Ovary (tissue), 7 donors: ENCODE measurements at regions not wholly inside any gene's neighbourhood (a gene's known extent, or its start where the extent isn't known, plus 50 kb on each side); places are given as distances from the start of the nearest gene placed in this dataset.
"Not testable (repeated sequence)": the region's sequence is repeated elsewhere in the genome, so short reads cannot be mapped to it uniquely, and the experiment has no call there.

Experiments
- DNase-seq, 5 donors: peaks; one replicate each; pipeline ENCODE4 v3.0.0-alpha.2; 2019 to 2020
- H3K27ac ChIP-seq, 2 donors: fragments of 200-600 bp; one replicate each; pipeline versions ENCODE4 v1.5.1 to v1.8.0; 2019 to 2022
- H3K27me3 ChIP-seq: fragments of 200-600 bp; one replicate; pipeline ENCODE4 v1.8.0; 2022
- H3K36me3 ChIP-seq: fragments of 200-600 bp; sonication (generic); one replicate; pipeline ENCODE4 v1.5.1; 2019
- H3K4me1 ChIP-seq: one replicate; pipeline ENCODE4 v1.8.1; 2013; ENCODE audit warnings: mild to moderate bottlenecking, moderate library complexity; ENCODE audit not compliant: insufficient read depth
- H3K4me3 ChIP-seq: fragments of 200-600 bp; sonication (generic); one replicate; pipeline ENCODE4 v1.5.1; 2017
- H3K9me3 ChIP-seq, 2 donors: fragments of 200-600 bp in 1 of 2; sonication (generic) in 1 of 2; one replicate each; pipeline versions ENCODE4 v1.5.1 to v1.8.1; 2013 to 2019; ENCODE audit warnings: mild to moderate bottlenecking in 1 of 2, moderate library complexity in 1 of 2
- CTCF ChIP-seq, 3 donors: fragments of 450-650 bp in 2 of 3; fragments of 200-600 bp in 1 of 3; IDR thresholded peaks; one replicate each; pipeline versions ENCODE4 v1.5.1 to v1.8.0; 2016 to 2022; ENCODE audit warnings: antibody characterized with exemption in 3 of 3, mild to moderate bottlenecking in 1 of 3
- EP300 ChIP-seq: sonication (generic); formaldehyde crosslinking; IDR thresholded peaks from one replicate; pipeline ENCODE4 v1.6.1; 2017; ENCODE audit warnings: antibody characterized with exemption
- POLR2A ChIP-seq: fragments of 450-650 bp; IDR thresholded peaks from one replicate; pipeline ENCODE4 v1.6.1; 2017; ENCODE audit warnings: antibody characterized with exemption, mild to moderate bottlenecking, moderate library complexity
- WGBS, 3 donors: extraction: QIAGEN DNeasy Blood & Tissue Kit in 1 of 3; methylation state at CpG; one replicate each; pipeline versions ENCODE4 v1.1.5 to v1.1.7; 2013 to 2017; 5-methylcytosine and 5-hydroxymethylcytosine counted together
- intact Hi-C, 4 donors: fragments of 100-400 bp; cut with DNase I; formaldehyde crosslinking; loops; one replicate each; pipeline versions ENCODE4 v1.11.0 to v1.15.1; 2022 to 2023
- donor health status: DM: no; HTN: no; CAD: no; lungs with moderate emphysema.
- donor health status: DM: no; HTN: no; CAD: no.
- donor health status: Bipolar disorder and iron deficiency.
- donor health status: DM: no; HTN: no; CAD: no.
- donor health status: DM: yes; HTN: yes; CAD: no.

GRCh38 chr12:124091835-124092234 lies 118.8 kb downstream of the ZNF664 start:
- intact Hi-C loops, result no loop called here
- H3K9me3 ChIP-seq, result no peaks in the 10 kb centered on the region
- 88 to 90% (median 89%) methylated on average over 3 of the region's 3 CpGs for WGBS, 3 donors

GRCh38 chr12:124092532-124092931 lies 119.5 kb downstream of the ZNF664 start:
- H3K27ac ChIP-seq, H3K27me3 ChIP-seq, H3K4me1 ChIP-seq, H3K9me3 ChIP-seq, H3K4me3 ChIP-seq, H3K36me3 ChIP-seq, intact Hi-C loops, DNase-seq: not testable (repeated sequence)

More at GRCh38 chr12:124091835-124092234, 118.8 kb downstream of the ZNF664 start:
- Histone ChIP-seq H3K36me3 (no peaks in the 10 kb centered on the region), H3K27ac (no peak overlapping the region), H3K4me3 (no peak overlapping the region), H3K4me1 (no peaks in the 10 kb centered on the region), H3K27me3 (no peaks in the 10 kb centered on the region)
- TF ChIP-seq CTCF (IDR thresholded peaks at IDR 0.05), result no peak
- DNase-seq, result no peak

- Histone ChIP-seq H3K4me1 (peaks cover 7% of the 10 kb centered on the region), H3K27ac (no peak overlapping the region), H3K27me3 (no peaks in the 10 kb centered on the region), H3K9me3 (no peaks in the 10 kb centered on the region), H3K4me3 (no peak overlapping the region), H3K36me3 (no peaks in the 10 kb centered on the region)
- intact Hi-C loops, result no loop called here
- TF ChIP-seq POLR2A, result no peak
- no peak for TF ChIP-seq CTCF (IDR thresholded peaks at IDR 0.05)
- TF ChIP-seq EP300, result no peak
- no peak for DNase-seq
These were observed 120.3 kb downstream of the ZNF664 start for GRCh38 chr12:124093297-124093696.

GRCh38 chr12:124094188-124094587 lies 121.2 kb downstream of the ZNF664 start:
- no peak for DNase-seq
- WGBS, 3 donors, result 95 to 99% (median 98%) methylated on average over 4 of the region's 4 CpGs
- TF ChIP-seq EP300 (no peak), POLR2A (no peak), CTCF (IDR thresholded peaks at IDR 0.05) (no peak)

GRCh38 chr12:124094733-124095132 lies 121.7 kb downstream of the ZNF664 start:
- Histone ChIP-seq H3K27ac (no peak overlapping the region), H3K9me3 (no peaks in the 10 kb centered on the region), H3K4me1 (peaks cover 11% of the 10 kb centered on the region), H3K36me3 (no peaks in the 10 kb centered on the region), H3K4me3 (no peak overlapping the region), H3K27me3 (no peaks in the 10 kb centered on the region)
- 65 to 71% (median 65%) methylated on average over 5 of the region's 5 CpGs for WGBS, 3 donors
- intact Hi-C loops, result no loop called here
- DNase-seq, result no peak
- TF ChIP-seq POLR2A, result no peak
- no peak for TF ChIP-seq CTCF (IDR thresholded peaks at IDR 0.05)
- no peak for TF ChIP-seq EP300

More at GRCh38 chr12:124094188-124094587, 121.2 kb downstream of the ZNF664 start:
- Histone ChIP-seq H3K36me3 (no peaks in the 10 kb centered on the region), H3K4me1 (peaks cover 11% of the 10 kb centered on the region), H3K4me3 (no peak overlapping the region), H3K27me3 (no peaks in the 10 kb centered on the region), H3K9me3 (no peaks in the 10 kb centered on the region), H3K27ac (no peak overlapping the region)
- intact Hi-C loops, result no loop called here
